ENCODE measurements at regions not wholly inside any gene's neighbourhood (a gene's known extent, or its start where the extent isn't known, plus 50 kb on each side); places are given as distances from the start of the nearest gene placed in this dataset.

DNA sequence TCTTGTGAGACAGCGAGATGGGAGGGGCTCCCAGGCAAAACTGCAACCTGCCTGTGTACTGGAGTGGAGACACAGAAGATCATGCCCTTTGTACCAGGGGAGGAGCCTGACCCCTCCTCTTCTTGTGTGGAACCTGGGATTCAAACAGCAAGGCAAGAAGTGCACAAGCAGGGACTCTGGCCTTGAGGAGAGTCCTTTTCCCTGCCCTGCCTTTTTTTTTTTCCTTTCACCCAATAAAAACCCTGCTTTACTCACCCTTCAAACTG, 251.8 kb upstream of the OPRM1 start:
- no peak for DNase-seq (ENCODE audit: low read depth in 2 of 2)

DNA sequence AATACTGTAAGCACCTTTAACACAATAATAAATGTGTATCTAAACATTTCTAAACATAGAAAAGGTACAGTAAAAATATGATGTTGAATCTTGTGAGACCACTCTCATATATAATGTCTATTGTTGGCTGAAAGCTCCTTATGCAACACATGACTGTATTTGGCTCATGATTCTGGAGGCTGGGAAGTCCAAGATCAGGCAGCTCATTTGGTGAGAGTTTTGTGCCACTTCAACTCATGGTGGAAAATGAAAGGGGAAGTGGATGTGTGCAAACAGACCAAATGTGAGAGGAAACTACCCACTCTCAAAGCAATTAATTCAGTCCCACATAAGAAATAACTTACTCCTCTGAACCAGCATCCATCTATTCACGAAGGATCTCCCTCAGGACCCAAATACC, 257.7 kb upstream of the OPRM1 start:
- no peak for DNase-seq (ENCODE audit: low read depth in 2 of 2)

DNA sequence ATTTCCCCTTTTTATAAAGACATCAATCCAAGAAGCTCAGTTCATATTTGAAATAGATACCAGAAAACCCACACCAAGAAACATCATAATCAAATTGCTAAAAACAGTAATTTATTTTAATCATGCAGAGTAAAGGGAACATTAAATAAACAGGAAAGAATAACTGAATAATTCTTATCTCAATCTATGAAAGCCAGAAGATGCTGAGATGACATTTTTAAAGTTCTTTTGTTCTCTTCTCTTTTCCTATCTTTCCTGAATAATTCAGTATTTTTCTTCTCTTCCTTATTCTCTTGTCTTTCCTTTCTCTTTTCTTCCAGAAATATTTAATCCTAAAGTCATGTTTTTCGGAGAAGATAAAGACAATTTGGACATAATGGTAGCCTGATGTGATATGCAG, 259.0 kb upstream of the OPRM1 start:
- DNase-seq (ENCODE audit: low read depth in 2 of 2): no peak

DNA sequence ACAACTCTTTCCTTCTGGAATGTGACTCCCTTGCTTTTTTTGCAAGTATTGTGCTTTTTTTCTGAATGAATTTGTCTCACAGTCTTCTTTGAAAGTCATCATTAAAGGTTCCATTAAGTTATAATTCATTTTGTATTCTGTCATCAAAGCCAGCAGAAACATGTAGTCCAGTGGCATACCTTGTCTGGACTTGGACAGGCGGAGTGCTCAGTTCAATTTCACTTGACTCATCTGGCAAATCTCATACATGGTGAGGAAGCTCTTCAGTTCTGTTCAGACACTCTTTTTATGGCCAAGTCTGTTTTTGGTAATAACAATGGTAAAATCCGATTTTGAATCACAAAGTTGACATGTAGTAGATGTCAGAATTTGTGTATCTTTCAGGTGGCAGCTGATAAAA, 260.8 kb upstream of the OPRM1 start:
- DNase-seq (ENCODE audit: low read depth in 2 of 2): no peak

DNA sequence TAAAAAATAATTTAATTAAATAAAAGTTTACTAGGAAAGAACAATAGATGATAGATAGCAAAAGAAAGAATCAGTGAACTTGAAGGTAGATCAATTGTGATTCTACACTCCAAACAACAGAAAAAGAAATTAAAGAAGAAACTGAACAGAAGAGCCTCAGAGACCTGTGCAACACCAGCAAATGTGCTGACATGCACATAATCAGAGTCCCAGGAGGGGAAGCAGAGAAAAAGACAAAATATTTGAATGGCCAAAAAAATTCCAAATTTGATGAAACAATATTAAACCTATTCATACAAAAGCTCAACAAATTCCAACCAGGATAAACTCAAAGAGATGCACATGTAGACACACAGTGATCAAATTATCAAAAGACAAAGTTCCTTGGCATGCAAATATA, 267.5 kb upstream of the OPRM1 start:
- DNase-seq (ENCODE audit: low read depth in 2 of 2): no peak

DNA sequence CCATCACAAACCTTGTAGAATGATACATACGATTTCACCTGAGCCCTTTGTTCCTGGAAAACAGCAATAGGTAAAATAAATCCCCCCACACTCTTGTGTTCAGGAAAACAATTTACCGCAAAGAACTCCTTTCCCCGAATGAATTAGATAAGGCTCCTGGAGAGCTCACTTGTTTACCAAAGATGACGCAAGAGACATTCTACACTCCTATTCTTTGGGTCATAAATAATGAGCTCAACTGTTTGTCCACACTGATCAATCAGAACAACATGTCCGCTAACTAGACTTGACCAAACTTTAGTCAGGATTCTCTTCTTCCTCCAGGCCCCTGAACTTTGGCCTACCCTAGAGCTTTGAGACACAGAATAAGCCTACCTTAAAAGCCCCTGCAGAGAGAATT, 271.9 kb upstream of the OPRM1 start:
- no peak for DNase-seq (ENCODE audit: low read depth in 2 of 2)

DNA sequence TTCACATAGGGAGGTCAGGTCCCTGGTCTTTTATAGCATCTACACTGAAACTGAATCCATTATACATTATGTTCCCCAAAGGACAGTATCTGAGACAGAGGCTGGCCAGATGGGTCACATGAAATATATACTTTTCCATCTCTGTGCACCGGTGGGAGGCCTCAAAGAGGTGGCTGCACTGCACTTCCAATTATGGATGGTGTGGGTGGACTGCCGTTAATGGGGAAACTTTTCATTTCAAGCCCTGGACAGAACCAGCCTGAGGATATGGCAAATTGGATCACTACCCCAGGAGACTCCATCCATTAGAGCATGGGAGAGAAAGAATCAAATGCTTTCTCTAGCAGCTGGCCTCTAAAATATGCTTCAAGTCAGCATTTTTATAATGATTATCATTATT, 280.5 kb upstream of the OPRM1 start:
- no peak for DNase-seq (ENCODE audit: low read depth in 2 of 2)

DNA sequence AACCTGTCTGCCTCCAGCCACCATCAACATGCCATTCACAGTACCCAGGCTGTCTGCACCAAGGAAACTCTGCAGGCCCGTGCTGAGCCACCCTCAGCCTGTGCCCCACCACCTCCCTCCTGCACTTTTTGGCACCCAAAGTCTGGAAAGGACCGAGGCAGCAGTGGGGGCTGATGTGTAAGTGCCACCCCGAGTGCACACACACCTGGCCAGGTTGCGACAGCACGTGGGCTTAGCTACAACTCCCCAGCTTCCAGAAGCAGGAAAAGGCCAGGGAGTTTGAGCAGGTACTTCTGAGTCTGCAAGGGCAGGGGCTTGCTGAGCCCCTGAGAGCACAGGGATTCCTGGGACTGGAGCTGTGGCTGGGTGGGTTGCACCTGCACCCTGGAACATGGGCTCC, 303.3 kb upstream of the OPRM1 start:
- DNase-seq (ENCODE audit: low read depth in 2 of 2): no peak

DNA sequence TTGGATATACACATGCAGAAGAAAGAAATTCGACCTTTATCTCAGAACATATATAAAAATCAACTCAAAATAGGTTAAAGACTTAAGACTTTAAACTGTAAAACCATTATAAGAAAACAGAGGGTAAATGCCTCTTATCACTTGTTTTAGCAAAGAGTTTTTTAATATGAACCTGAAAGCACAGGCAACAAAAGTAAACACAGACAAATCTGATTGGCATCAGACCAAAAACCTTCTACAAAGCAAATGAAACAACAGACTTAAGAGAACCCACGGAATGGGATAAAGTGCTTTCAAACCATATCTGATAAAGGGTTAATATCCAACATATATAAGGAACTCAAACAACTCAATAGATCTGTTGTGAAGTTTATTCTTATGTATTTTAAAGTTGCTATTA, 309.9 kb upstream of the OPRM1 start:
- DNase-seq (ENCODE audit: low read depth in 2 of 2): no peak

DNA sequence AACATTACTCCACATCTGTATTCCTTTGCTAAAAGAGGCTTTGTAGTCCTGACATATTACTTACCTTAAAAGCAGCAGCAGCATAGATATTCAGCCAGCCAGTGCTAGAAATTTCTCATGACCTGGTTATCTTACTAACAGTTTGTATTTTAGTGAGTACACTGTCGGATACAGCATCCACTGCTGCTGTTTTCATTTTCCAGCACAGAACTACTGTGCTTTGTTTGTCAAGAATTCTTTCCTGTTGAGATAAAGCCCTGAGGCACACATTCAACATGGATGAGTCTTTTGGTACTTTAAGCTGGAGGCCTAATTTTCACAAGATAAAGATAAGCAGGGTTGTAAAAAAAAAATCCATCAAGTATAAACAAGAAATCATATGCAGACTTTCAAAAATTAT, 311.2 kb upstream of the OPRM1 start:
- no peak for DNase-seq (ENCODE audit: low read depth in 2 of 2)

DNA sequence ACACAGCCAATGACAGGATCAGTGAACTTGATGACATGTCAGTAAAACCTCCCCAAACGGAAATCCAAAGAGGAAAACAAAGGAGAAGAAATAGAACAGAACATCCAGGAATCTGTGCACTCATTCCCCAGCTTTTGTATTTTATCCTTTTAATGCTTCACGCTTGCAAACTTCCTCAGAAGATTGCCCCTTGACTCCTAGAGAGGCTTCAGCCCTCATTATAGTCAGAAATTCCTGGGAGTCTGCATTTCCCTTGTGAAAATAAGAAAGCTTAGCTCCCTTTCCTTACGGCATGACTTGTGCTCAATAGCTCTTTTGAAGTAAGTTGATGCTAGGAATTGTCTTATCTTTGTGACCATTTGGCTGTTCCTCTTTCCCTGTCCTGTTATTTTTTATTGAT, 313.6 kb upstream of the OPRM1 start:
- no peak for DNase-seq (ENCODE audit: low read depth in 2 of 2)

DNA sequence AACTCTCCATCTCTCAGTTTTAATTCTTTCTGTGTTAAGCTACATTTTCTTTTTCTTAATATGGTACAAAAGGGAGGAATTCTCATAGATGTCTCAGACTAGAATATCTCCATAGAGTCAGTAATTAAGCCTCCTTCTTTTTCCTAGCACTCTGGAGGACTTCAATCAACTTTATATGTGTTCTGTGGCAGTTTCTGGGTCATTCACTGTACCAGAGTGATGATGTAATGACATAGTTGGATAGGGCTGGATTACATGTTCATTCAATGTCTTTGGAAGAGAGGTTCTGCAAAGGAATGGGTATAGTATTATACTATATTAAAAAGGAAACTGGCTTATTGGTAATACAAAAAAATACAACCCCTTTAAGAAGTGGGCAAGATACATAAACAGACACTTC, 318.3 kb upstream of the OPRM1 start:
- DNase-seq (ENCODE audit: low read depth in 2 of 2): no peak

DNA sequence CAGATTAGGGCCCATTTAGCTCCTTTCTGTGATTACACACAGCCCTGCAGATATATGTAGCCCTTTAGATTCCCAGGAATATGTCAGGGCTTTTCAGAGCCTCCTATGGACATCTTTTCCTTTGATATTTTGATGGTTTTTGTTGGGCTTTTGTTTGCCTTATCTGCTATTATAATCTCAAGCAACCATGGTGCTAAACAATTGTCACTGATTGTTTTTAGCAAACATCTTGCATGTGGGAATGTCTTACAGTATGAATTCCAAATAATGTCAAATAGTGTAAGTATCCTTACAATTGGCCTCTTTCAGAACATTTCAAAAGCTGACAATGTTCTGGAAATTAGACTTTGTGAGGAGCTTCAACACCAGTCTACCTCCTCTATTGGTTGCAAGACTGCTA, 333.6 kb upstream of the OPRM1 start:
- no peak for DNase-seq (ENCODE audit: low read depth in 2 of 2)

DNA sequence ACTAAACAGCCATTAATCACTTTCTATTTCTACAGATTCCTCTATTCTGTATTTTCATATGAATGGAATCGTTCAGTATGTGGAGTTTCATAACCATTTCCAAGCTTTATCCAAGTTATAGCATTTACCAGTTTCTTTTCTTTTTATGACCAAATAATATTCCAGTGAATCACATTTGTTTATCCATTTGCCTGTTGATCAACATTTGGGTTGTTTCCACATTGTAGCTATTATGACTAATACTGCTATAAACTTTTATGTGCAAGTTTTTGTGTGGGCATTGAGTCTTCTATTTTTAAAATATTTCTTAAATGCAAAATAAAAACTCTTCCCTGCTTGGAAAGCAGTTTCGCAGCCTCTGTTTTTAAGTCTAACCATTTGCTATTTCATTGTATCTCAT, 336.4 kb upstream of the OPRM1 start:
- DNase-seq (ENCODE audit: low read depth in 2 of 2): no peak

DNA sequence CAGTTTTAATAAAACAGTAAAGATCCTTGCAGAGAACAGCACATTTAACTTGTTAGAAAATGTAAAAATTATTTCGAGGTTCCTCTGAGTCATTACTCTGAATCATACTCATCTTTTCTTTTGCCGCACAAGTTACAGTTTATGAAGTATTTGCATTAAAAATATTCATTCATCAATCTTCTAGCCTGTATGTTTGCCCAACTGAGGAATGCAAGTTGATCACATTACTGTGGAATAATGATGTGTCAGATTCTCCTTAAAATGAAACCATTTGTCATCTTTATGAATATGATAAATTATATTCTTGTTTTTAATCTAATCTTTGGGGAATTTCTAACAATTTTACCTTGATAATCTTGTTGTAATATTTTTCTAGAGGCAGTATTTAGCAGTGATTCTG, 340.4 kb upstream of the OPRM1 start:
- DNase-seq (ENCODE audit: low read depth in 2 of 2): no peak

DNA sequence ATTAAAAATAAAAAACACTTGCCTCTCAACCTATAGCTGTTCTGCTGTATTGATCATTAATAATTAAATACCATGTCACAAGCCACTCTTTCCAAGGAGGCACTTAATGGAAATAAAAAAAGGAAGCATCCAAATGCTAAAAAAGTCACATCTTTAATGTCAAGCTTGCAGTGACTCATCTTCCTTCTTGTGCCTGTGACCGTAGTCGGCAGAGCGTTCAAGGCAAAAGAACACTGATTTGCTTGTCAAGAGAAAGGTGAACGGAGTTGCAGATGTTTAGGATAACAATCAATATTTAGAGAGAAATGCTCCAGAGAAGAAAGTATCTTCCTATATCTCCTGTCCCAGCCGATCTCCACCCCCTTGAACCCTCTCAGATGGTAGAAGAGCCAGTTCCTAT, 341.0 kb upstream of the OPRM1 start:
- no peak for DNase-seq (ENCODE audit: low read depth in 2 of 2)

DNA sequence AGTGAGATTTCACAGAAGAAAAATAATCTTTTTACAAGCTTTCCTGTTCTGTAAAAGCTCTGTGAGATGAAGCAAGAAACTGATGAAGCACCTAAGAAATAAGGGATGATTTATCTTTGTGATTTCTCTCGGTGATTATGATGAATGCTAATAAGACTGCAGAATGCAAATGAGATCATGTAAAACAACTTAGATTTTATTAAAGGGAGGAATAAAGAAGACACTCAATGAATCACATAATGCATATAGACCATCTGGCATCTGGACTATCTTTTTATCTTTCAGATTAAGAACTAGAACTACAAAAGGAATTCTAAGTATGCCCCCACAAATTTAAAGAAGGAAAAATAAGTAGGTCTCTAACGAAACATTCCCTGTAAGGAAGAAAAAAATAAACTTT, 361.5 kb upstream of the OPRM1 start:
- no peak for DNase-seq (ENCODE audit: low read depth in 2 of 2)

DNA sequence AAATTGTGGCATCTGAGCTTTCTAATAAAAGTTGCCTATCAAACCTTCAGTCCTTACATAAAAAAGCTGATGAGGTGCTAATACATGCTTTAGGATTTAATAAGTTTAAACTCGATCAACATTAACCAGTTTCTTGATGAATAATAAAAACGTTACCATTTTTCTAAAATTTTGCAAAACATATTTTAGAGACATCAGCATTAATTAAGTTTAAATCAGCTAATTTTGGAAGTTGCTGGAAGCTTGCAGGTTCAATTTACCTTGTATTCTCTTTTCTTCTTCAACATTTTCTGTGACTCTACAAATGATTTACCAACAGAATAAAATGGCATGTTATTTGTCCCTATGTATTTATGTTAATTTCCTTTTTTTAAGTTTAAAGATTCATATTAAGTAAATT, 365.3 kb upstream of the OPRM1 start:
- no peak for DNase-seq (ENCODE audit: low read depth in 2 of 2)

DNA sequence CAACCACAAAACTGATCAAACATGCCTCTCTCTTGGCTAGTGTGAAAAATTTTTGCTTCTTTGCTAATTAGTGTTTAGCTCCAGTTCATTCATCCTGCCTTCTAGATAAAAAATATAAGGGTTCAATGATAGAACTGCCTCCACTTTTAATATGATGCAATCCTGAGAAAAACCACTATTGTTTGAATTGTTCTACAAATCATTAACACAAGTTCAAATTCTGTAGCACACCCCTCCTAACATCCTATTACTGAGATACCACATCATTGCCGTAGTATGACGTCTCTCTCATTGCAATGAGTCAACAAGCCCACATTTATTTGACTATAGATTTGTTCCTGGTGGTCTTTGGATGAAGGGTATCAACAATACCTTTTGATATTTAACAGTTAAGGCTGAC, 365.8 kb upstream of the OPRM1 start:
- no peak for DNase-seq (ENCODE audit: low read depth in 2 of 2)

DNA sequence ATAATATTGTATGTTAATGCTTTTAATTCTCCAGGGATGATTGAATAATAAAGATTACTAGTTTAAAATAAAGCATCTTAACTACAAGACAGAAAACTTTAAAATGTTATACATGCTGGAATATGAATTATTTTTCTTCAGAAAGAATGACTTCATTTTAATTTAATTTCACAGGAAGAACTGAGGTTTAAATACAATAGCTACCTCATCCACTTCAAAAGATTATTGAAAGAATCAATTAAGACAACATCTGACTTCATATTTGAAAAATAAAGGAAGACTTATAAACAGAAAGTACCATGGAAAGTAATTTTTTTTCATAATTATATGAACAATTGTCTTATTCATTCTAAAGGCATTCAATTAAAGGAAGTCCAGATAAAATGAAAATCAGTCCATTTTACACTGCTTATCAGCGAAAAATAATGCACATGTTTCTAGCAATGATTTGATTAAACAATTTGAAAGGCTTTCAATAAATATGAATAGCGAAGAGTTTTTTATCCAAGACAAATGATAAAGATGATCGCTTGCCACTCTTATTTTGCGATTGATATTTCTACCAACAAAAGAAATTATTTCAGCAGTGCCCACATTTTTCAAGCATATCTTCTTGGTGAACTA, 368.5 kb upstream of the OPRM1 start:
- DNase-seq (ENCODE audit: low read depth in 2 of 2): no peak

DNA sequence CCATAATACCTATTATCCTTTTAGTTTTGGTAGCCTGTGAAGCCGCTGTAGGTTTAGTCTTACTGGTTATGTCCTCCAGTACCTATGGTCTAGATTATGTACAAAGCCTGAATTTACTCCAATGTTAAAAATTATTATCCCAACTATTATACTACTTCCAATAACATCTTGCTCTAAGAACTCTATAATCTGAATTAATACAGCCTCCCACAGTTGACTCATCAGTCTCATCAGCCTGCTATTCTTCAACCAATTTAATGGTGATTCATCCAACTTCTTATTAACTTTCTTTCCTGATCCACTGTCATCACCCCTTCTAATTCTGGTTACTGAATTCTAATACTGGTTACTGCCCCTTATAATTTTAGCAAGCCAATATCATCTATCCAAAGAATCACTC, 370.3 kb upstream of the OPRM1 start:
- DNase-seq (ENCODE audit: low read depth in 2 of 2): no peak

DNA sequence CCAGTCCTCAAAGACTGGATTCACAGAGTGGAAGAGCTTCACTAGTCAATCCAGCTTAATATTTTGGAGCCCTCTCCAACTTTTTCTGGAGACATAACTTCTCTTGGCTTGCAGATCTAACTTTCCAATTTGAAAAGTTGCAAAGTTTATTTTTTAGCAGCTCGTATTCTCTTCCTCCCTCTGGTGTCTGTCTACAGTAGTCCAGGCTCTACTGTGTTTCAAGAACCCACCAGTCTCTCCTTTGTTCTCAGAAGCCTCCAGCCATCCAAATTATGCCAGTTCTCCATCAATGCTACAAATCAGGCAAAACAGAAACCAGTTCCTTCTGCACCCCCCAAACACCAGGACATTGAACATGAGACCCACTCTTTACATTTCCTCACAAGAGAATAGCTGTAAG, 376.1 kb upstream of the OPRM1 start:
- no peak for DNase-seq (ENCODE audit: low read depth in 2 of 2)

DNA sequence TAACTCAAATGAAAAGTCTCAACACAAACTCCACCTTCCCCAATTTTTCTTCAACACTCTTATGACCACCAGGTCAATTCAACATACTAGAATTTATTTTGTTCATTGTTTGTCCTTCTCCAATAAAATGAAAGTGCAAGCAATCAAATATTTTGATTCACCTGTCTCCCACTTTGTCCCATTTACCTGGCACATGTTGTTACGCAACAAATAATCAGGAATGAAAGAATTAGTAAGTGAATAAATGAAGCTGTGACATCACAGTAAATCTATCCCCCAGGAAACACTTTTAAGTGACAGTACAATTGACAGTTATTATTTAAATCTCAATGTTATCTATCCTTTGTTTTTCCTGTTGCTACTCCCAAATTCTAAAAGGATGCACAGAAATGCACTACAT, 393.7 kb upstream of the OPRM1 start:
- DNase-seq (ENCODE audit: low read depth in 2 of 2): no peak

DNA sequence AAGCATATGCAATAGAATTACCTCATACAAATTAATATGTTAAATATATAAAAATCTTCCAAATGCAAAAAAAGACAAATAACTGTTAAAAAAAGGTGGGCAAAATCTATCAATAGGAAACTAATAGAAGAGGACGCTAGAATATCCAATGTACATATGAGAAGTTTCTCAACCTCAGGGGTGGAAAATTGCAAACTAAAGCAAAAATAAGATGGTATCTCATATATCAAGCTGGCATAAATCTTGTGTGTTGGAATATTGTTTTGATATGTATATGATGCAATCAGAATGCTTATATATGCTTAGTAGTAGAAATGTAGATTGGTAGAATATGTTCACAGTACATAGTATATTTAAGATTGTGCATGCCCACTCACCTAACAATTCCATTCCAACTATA, 395.0 kb upstream of the OPRM1 start:
- no peak for DNase-seq (ENCODE audit: low read depth in 2 of 2)

DNA sequence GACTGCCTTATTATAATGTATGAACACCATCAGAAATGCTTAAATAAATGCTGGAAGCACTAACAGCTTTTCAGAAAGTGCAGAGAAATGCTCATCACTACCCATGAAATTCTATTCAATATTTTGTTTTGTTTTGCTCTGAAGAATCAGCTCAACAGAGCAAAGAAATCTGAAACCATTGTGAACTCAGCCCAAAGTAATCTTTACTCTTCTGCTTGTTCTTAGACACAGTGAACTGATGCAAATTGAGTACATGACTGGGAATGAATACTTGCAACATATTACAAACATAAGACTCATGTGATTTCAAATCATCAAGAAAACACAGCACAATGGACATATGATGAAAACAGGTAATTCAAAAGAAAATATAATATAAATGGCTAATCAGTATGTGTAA, 404.6 kb upstream of the OPRM1 start:
- DNase-seq (ENCODE audit: low read depth in 2 of 2): no peak
